Muscle of leg (tissue), 3 donors: ENCODE measurements at regions not wholly inside any gene's neighbourhood (a gene's known extent, or its start where the extent isn't known, plus 50 kb on each side); places are given as distances from the start of the nearest gene placed in this dataset.
A peak's percentile ranks its signal among the peaks of the same experiment; 100 is the strongest.
"Not testable (repeated sequence)": the region's sequence is repeated elsewhere in the genome, so short reads cannot be mapped to it uniquely, and the experiment has no call there.

Experiments
- DNase-seq: peaks from one replicate; pipeline ENCODE4 v3.0.0; 2013
- H3K27ac ChIP-seq: one replicate; pipeline ENCODE4 v1.5.1; 2013; ENCODE audit warnings: mild to moderate bottlenecking, low read length, control low read depth
- H3K27me3 ChIP-seq: one replicate; pipeline ENCODE4 v1.6.1; 2013; ENCODE audit warnings: low read length; ENCODE audit not compliant: control insufficient read depth, insufficient read depth
- H3K36me3 ChIP-seq: one replicate; pipeline ENCODE4 v1.6.1; 2013; ENCODE audit warnings: low read length; ENCODE audit not compliant: control insufficient read depth, insufficient read depth
- H3K4me1 ChIP-seq: one replicate; pipeline ENCODE4 v1.6.1; 2013; ENCODE audit warnings: low read length; ENCODE audit not compliant: control insufficient read depth, insufficient read depth
- H3K4me3 ChIP-seq: one replicate; pipeline ENCODE4 v1.5.1; 2013; ENCODE audit warnings: low read length, control low read depth
- H3K9me3 ChIP-seq: replicated peaks from 2 replicates; pipeline ENCODE4 v1.6.1; 2013; ENCODE audit warnings: low read depth, low read length; ENCODE audit not compliant: control insufficient read depth
- WGBS: methylation state at CpG from one replicate; pipeline ENCODE4 v1.1.5; 2013; ENCODE audit warnings: missing lambda C conversion rate; ENCODE audit not compliant: insufficient coverage; 5-methylcytosine and 5-hydroxymethylcytosine counted together

DNA sequence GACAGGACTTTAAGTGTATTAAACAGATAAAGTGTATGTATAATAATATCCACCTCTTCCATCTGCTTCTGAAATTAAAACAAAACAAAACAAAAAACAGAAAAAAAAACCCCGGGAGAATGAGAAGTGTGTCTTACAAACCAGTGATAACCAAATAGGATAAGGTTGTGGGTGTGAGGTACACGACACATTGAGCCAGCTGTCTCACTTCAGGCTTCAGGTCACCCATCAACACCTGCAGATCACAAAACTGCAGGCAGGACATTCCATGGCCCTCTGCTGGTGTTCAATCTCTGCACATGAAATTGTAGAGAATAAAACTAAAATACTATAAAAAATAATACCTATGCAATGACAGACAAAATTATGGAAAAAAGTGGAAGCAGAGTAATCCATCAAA, 339.9 kb downstream of the SFMBT2 start:
- H3K4me3 ChIP-seq, result no peak overlapping the region

DNA sequence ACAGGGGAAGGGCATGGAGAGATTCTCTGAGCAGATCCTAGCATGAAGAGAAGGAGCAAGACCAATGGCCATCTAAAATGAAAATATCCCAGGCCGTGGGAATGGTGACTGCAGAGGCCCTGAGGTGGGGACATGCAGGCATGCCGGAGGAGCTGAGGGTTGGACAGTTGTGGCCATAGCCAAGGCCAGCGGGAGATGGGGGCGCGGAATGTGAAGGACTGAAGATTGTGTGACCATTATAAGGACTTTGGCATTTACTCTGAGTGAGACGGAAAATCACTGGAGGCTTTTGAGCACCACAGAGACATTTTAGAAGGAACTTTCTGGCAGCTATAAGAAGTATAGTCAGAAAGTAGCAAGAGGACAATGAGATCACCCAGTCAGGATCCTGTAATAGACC, 341.1 kb downstream of the SFMBT2 start:
- Histone ChIP-seq H3K4me1 (no peaks in the 10 kb centered on the region), H3K36me3 (no peaks in the 10 kb centered on the region), H3K4me3 (no peak overlapping the region), H3K27me3 (no peaks in the 10 kb centered on the region), H3K9me3 (no peaks in the 10 kb centered on the region), H3K27ac (no peak overlapping the region)
- 75% methylated on average over 6 of the region's 6 CpGs for WGBS
- no peak for DNase-seq

More for the DNA sequence above, 339.9 kb downstream of the SFMBT2 start:
- WGBS, result no CpG with 5 or more reads among the region's 2 CpGs
- H3K4me1 ChIP-seq, result peaks cover 2% of the 10 kb centered on the region
- H3K27ac ChIP-seq, result no peak overlapping the region
- H3K9me3 ChIP-seq, result no peaks in the 10 kb centered on the region
- DNase-seq, result no peak
- H3K36me3 ChIP-seq, result no peaks in the 10 kb centered on the region
- H3K27me3 ChIP-seq, result no peaks in the 10 kb centered on the region

DNA sequence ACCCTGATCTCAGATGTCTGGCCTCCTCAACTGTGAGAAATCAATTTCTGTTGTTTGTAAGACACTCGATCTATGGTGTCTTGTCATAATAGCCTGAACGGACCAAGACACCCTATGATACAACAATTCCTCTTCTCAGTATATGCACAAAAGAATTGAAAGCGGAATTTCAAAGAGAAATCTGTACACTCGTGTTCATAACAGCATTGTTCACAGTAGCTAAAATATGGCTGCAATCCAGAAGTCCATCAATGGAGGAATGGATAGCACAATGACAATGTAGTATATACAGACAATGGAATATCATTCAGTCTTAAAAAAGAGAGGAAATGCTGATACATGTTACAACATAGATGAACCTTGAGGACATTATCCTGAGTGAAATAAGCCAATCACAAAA, 354.6 kb downstream of the SFMBT2 start:
- Histone ChIP-seq H3K4me1 (no peaks in the 10 kb centered on the region), H3K27ac (no peak overlapping the region), H3K4me3 (no peak overlapping the region), H3K9me3 (no peaks in the 10 kb centered on the region), H3K36me3 (no peaks in the 10 kb centered on the region), H3K27me3 (no peaks in the 10 kb centered on the region)
- WGBS, result no CpG with 5 or more reads among the region's 4 CpGs
- no peak for DNase-seq

DNA sequence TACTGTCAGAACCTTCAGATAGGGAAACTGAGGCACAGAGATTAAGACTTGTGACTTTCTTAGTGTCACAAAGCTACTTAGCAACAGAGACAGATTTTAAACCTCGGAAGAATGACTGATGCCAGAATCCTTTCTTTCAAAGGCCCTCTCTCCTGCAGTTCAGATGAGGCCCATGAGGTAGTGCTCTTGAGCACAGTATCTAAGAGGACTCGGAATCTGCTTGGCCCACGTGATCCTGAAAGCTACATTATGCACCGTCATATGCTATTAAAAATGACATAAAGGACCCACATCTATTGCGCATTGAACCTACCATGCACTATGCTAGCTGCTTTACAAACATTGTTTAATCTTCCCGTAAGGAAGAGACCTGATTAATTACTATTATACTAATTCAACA, 355.9 kb downstream of the SFMBT2 start:
- Histone ChIP-seq H3K4me3 (no peak overlapping the region), H3K4me1 (no peaks in the 10 kb centered on the region), H3K9me3 (no peaks in the 10 kb centered on the region), H3K27ac (no peak overlapping the region), H3K27me3 (no peaks in the 10 kb centered on the region), H3K36me3 (no peaks in the 10 kb centered on the region)
- DNase-seq, result no peak
- 56% methylated on average over 3 of the region's 6 CpGs for WGBS

DNA sequence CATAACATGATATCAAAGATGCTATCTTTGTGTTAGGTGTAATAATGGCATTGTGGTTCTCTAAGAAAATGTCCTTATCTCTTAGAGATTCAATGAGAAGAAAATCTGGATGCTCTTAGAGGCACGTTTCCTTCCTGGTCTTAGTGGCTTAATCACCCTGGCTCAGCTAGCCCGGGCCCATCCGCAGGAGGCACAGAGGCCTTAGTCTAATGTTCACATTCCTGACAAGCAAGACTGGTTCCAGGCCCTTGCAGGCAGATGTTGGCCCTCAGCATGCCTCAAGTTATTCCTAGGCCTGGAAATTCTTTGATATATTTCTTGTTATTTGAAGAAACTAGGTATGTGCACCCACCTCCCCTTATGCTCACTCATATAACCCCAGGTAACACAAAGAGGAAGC, 357.6 kb downstream of the SFMBT2 start:
- H3K9me3 ChIP-seq, result no peaks in the 10 kb centered on the region
- H3K4me3 ChIP-seq, result no peak overlapping the region
- no peak for DNase-seq
- H3K27me3 ChIP-seq, result no peaks in the 10 kb centered on the region
- H3K27ac ChIP-seq, result no peak overlapping the region
- 90% methylated on average over 2 of the region's 3 CpGs for WGBS
- H3K4me1 ChIP-seq, result no peaks in the 10 kb centered on the region
- H3K36me3 ChIP-seq, result no peaks in the 10 kb centered on the region

DNA sequence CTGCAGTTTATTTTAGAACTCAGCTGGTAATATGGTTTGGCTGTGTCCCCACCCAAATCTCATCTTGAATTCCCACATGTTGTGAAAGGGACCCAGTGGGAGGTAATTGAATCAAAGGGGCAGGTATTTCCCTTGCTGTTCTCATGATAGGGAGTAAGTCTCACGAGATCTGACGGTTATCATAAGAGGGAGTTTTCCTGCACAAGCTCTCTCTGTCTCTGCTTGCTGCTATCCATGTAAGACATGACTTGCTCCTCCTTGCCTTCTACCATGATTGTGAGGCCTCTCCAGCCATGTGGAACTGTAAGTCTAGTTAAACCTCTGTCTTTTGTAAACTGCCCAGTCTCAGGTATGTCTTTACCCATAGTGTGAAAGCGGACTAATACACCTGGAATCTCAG, 360.8 kb downstream of the SFMBT2 start:
- WGBS, result 100% methylated on average over 1 of the region's 3 CpGs
- H3K9me3 ChIP-seq, H3K27ac ChIP-seq, H3K4me3 ChIP-seq, H3K27me3 ChIP-seq, H3K4me1 ChIP-seq, H3K36me3 ChIP-seq, DNase-seq: not testable (repeated sequence)

DNA sequence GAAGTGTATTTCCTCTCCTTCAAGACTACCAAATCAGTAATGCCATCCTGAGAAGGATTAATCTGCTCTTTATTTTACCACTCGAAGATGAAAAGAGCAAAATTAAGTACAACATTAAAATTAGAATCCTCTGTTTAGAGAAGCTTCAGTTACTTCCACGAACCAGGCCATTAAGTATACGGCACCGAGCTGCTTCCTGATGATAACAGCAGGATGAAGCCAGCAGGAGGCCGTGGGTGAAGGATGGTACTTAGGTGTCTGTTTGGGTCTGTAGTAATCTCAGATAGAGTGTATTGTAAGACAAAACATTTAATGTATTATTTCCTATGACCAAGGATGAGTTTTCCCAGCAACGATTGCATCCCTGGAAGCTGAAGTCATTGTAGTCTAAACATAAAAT, 362.8 kb downstream of the SFMBT2 start:
- DNase-seq, result no peak
- WGBS, result no CpG with 5 or more reads among the region's 6 CpGs
- Histone ChIP-seq H3K27ac (no peak overlapping the region), H3K4me3 (no peak overlapping the region), H3K36me3 (no peaks in the 10 kb centered on the region), H3K27me3 (no peaks in the 10 kb centered on the region), H3K4me1 (no peaks in the 10 kb centered on the region), H3K9me3 (no peaks in the 10 kb centered on the region)

DNA sequence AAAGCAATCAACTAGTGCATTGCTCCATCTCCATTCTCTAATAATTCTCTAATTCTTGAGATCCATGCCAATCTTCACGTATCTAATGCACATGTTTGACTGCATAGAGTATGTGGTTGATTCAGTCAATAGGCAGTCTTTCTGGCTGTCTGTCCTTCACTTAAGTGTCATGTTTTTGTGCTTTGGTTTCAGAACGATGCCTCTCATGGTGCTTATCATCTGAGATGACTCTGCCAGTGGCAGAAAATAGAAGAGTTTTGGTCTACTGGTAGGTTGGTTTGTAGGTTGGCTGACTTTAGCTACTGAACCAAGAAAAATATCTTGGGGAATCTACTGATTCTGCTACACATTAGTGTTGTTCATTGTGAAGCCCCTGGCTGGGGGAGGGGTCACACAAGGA, 364.2 kb downstream of the SFMBT2 start:
- no peak overlapping the region for H3K4me3 ChIP-seq
- WGBS, result no CpG with 5 or more reads among the region's 2 CpGs
- DNase-seq, result no peak
- H3K9me3 ChIP-seq, result no peaks in the 10 kb centered on the region
- H3K4me1 ChIP-seq, result no peaks in the 10 kb centered on the region
- H3K36me3 ChIP-seq, result no peaks in the 10 kb centered on the region
- H3K27me3 ChIP-seq, result no peaks in the 10 kb centered on the region
- H3K27ac ChIP-seq, result no peak overlapping the region

DNA sequence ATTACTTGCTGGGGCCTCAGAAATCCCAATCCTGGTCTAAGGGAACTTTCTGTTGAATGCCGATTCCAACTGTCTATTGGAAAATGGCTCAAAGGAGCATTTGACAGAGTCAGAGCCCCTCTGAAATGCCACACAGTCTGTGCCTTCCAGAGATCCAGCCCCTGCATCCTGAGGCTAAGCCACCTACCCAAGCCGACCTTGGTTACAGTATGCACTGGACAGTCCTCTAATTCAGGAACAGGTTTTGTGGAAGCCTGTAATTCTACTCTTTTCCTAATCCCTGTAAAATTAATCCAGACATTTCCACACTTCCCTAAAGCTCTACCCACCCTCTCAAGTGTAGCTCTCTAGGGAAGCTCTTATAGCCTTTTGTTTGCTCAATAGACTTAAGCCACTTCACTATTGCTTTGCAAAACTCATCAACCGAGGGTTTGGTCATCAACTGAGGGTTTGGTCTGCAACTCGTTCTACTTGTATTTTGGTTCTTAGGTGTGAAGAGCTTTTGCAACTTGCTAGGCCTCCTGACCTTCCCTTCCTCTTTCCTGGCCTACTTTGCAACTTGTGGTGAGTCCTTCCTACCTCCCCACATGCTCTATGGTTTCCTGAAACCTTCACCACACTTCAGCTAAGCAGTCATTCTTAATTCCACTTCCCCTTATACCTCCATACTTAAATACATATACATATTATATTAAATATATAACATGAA, 364.8 kb downstream of the SFMBT2 start:
- Histone ChIP-seq H3K4me3 (no peak overlapping the region), H3K36me3 (no peaks in the 10 kb centered on the region), H3K4me1 (no peaks in the 10 kb centered on the region), H3K9me3 (no peaks in the 10 kb centered on the region), H3K27me3 (no peaks in the 10 kb centered on the region), H3K27ac (no peak overlapping the region)
- 82% methylated on average over 2 of the region's 4 CpGs for WGBS
- DNase-seq, result peak; percentile 9

DNA sequence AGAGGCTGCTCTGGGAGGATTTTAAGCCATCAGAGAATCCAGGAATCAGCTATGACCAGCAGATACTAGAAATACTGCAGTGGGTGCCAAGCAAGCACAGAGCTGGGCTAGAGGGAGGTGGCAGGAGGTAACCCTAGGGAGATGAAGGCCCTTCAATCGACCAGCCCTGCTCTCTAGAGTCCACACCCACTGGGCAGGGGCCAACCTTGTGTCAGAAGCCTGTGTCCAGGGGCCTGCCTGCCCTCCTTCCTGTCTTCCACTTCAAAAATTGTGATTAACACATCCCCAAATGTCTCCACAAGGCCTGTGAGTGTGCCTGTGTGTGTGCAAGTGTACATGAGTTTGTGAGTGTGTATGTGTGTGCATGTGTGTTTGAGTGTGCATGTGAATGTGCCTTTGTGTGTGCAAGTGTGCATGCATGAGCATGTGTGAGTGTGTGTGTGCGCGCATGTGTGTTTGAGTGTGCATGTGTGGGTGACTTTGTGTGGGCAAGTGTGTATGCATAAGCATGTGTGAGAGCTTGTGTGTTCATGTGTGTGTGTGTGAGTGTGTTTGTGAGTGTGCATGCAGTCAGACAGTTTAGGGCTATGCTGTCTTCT, 367.7 kb downstream of the SFMBT2 start:
- Histone ChIP-seq H3K4me1 (no peaks in the 10 kb centered on the region), H3K36me3 (no peaks in the 10 kb centered on the region), H3K27me3 (no peaks in the 10 kb centered on the region), H3K9me3 (no peaks in the 10 kb centered on the region), H3K4me3 (no peak overlapping the region), H3K27ac (no peak overlapping the region)
- WGBS, result 100% methylated on average over 2 of the region's 3 CpGs
- DNase-seq, result no peak
